GM21737 (cell line): ENCODE measurements at regions not wholly inside any gene's neighbourhood (a gene's known extent, or its start where the extent isn't known, plus 50 kb on each side); places are given as distances from the start of the nearest gene placed in this dataset.
A peak's percentile ranks its signal among the peaks of the same experiment; 100 is the strongest.

Source experiments
- ATAC-seq: cut with Tn5 transposase; IDR thresholded peaks from one replicate; pipeline ENCODE4 v1.9.1; 2021; ENCODE audit warnings: mild to moderate bottlenecking, moderate library complexity; ENCODE audit not compliant: unreplicated experiment

GRCh38 chr12:90899456-90900182 lies 55.4 kb downstream of the CCER1 start:
- ATAC-seq: no peak

GRCh38 chr12:90897986-90898385 lies 57.0 kb downstream of the CCER1 start:
- ATAC-seq: no peak

- ATAC-seq: no peak
Observed at GRCh38 chr12:90897316-90897715, 57.7 kb downstream of the CCER1 start.

- ATAC-seq: no peak
Observed at GRCh38 chr12:90896821-90897220, 58.2 kb downstream of the CCER1 start.

GRCh38 chr12:90896164-90896563 lies 58.8 kb downstream of the CCER1 start:
- no peak for ATAC-seq

- ATAC-seq: no peak
Observed at GRCh38 chr12:90888316-90888715, 66.7 kb downstream of the CCER1 start.

GRCh38 chr12:90883456-90883855 lies 71.5 kb downstream of the CCER1 start:
- no peak for ATAC-seq

- no peak for ATAC-seq
Observed at GRCh38 chr12:90871726-90872096, 83.3 kb downstream of the CCER1 start.

GRCh38 chr12:90870971-90871725 lies 83.8 kb downstream of the CCER1 start:
- no peak for ATAC-seq

GRCh38 chr12:90868626-90869025 lies 86.3 kb downstream of the CCER1 start:
- ATAC-seq: no peak

- no peak for ATAC-seq
Observed at GRCh38 chr12:90859591-90859990, 95.4 kb downstream of the CCER1 start.

- no peak for ATAC-seq
Observed at GRCh38 chr12:90858252-90858651, 96.7 kb downstream of the CCER1 start.

GRCh38 chr12:90855534-90855933 lies 99.4 kb downstream of the CCER1 start:
- ATAC-seq: no peak

GRCh38 chr12:90854136-90854689 lies 100.8 kb downstream of the CCER1 start:
- ATAC-seq: peak; percentile 79

GRCh38 chr12:90851800-90852718 lies 102.9 kb downstream of the CCER1 start:
- ATAC-seq: no peak

- ATAC-seq: no peak
Observed at GRCh38 chr12:90842477-90842876, 112.5 kb downstream of the CCER1 start.

- no peak for ATAC-seq
Observed at GRCh38 chr12:90841336-90841735, 113.6 kb downstream of the CCER1 start.

- no peak for ATAC-seq
Observed at GRCh38 chr12:90839346-90839745, 115.6 kb downstream of the CCER1 start.

- ATAC-seq: no peak
Observed at GRCh38 chr12:90836689-90837088, 118.3 kb downstream of the CCER1 start.

GRCh38 chr12:90833228-90833627 lies 121.7 kb downstream of the CCER1 start:
- ATAC-seq: no peak

- ATAC-seq: no peak
Observed at GRCh38 chr12:90832427-90832826, 122.5 kb downstream of the CCER1 start.
